ENCODE measurements at regions not wholly inside any gene's neighbourhood (a gene's known extent, or its start where the extent isn't known, plus 50 kb on each side); places are given as distances from the start of the nearest gene placed in this dataset.

DNA sequence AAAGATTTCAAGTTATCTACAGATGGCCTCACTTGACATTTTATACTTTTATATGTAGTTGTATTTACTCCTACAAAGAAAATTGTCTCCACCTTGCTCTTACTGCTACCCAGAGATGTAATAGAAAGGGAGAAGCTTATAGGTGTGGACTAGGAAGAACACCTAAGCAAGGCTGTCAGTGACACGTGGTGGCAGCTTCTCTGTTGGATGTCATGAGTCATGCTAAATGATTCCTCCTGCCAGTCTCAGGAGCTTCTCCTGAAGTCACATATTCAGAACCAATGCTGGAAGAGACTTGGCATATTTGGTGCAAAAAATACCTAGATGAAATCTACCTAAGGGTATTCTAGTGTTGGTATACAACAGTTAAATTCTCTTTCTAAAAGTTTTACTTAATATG lies 184.7 kb downstream of the LRRC3B start:
- no peak overlapping the region for H3K9ac ChIP-seq (ENCODE audit: low read length)
- H3K4me1 ChIP-seq (ENCODE audit: control insufficient read depth, insufficient read depth, low read depth, low read length): no peaks in the 10 kb centered on the region
- no peak overlapping the region for H3K4me3 ChIP-seq (ENCODE audit: insufficient read depth in 1 of 2, low read depth in 1 of 2, low read length in 2 of 2)
- no peak overlapping the region for H3K14ac ChIP-seq (ENCODE audit: low read length in 2 of 2)
- no peak overlapping the region for H3K23ac ChIP-seq (ENCODE audit: low read length in 2 of 2)
- H2BK12ac ChIP-seq (ENCODE audit: low read length in 2 of 2): no peak overlapping the region
- H4K8ac ChIP-seq (ENCODE audit: low read length): no peak overlapping the region
- no peak overlapping the region for H2BK15ac ChIP-seq (ENCODE audit: low read depth, poor library complexity, severe bottlenecking)
- H3K27ac ChIP-seq (ENCODE audit: low read length, poor library complexity, severe bottlenecking): no peak overlapping the region
- H3K4me2 ChIP-seq (ENCODE audit: low read length, poor library complexity, severe bottlenecking): no peak overlapping the region
- H3K79me1 ChIP-seq (replicated peaks; ENCODE audit: low read length, poor library complexity, severe bottlenecking): no peaks in the 10 kb centered on the region
- no peak overlapping the region for H2AFZ ChIP-seq (ENCODE audit: low read depth, low read length)
- DNase-seq: no peak
- H3K36me3 ChIP-seq (ENCODE audit: control insufficient read depth in 1 of 2, insufficient read depth in 2 of 2, low read depth in 1 of 2, low read length in 2 of 2): no peaks in the 10 kb centered on the region
- 44% methylated on average over 1 of the region's 1 CpG for WGBS
- H2BK120ac ChIP-seq (ENCODE audit: low read depth, low read length): no peak overlapping the region
- H3K27me3 ChIP-seq (ENCODE audit: control insufficient read depth in 1 of 2, insufficient read depth in 1 of 2, low read length in 2 of 2): no peaks in the 10 kb centered on the region
- H3K18ac ChIP-seq (ENCODE audit: low read depth in 1 of 2, low read length in 2 of 2): no peak overlapping the region
- no peak overlapping the region for H4K91ac ChIP-seq (ENCODE audit: low read length)
- no peak overlapping the region for H2AK5ac ChIP-seq (ENCODE audit: low read length, severe bottlenecking)
- H2BK5ac ChIP-seq (ENCODE audit: low read depth, low read length, poor library complexity, severe bottlenecking): no peak overlapping the region
- H3K4ac ChIP-seq (ENCODE audit: low read depth in 1 of 2, low read length in 2 of 2): no peak overlapping the region
- peaks cover 13% of the 10 kb centered on the region for H3K9me3 ChIP-seq (ENCODE audit: control insufficient read depth, low read length)

DNA sequence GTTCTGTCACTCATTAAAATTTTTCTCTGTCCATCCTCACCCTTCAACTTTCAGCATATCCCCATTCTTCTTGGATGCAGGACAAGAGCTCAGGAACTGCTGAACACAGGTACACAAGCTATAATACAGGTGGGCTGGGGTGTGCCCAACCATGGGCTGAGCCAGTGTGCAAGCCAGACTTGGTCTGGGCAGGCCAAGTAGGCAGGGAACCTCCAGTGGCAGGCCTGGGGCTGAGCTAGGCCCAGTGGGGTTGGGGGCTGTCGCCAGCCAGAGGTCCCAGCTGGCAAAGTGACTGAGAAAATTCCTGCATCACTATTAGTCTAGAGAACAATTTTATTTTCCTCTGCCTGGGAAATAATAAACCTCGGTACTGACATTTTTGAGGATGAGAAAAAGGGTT lies 202.9 kb downstream of the LRRC3B start:
- H3K4me2 ChIP-seq (ENCODE audit: low read length, poor library complexity, severe bottlenecking): no peak overlapping the region
- no peaks in the 10 kb centered on the region for H3K27me3 ChIP-seq (ENCODE audit: control insufficient read depth in 1 of 2, insufficient read depth in 1 of 2, low read length in 2 of 2)
- H2BK12ac ChIP-seq (ENCODE audit: low read length in 2 of 2): no peak overlapping the region
- H3K9ac ChIP-seq (ENCODE audit: low read length): no peak overlapping the region
- H2AK5ac ChIP-seq (ENCODE audit: low read length, severe bottlenecking): no peak overlapping the region
- no peaks in the 10 kb centered on the region for H3K79me1 ChIP-seq (replicated peaks; ENCODE audit: low read length, poor library complexity, severe bottlenecking)
- no peaks in the 10 kb centered on the region for H3K36me3 ChIP-seq (ENCODE audit: control insufficient read depth in 1 of 2, insufficient read depth in 2 of 2, low read depth in 1 of 2, low read length in 2 of 2)
- no peak for DNase-seq
- H3K4me1 ChIP-seq (ENCODE audit: control insufficient read depth, insufficient read depth, low read depth, low read length): no peaks in the 10 kb centered on the region
- no CpG with 5 or more reads among the region's 2 CpGs for WGBS
- H4K91ac ChIP-seq (ENCODE audit: low read length): no peak overlapping the region
- H3K18ac ChIP-seq (ENCODE audit: low read depth in 1 of 2, low read length in 2 of 2): no peak overlapping the region
- no peak overlapping the region for H3K23ac ChIP-seq (ENCODE audit: low read length in 2 of 2)
- H2AFZ ChIP-seq (ENCODE audit: low read depth, low read length): no peak overlapping the region
- H2BK5ac ChIP-seq (ENCODE audit: low read depth, low read length, poor library complexity, severe bottlenecking): no peak overlapping the region
- H3K4me3 ChIP-seq (ENCODE audit: insufficient read depth in 1 of 2, low read depth in 1 of 2, low read length in 2 of 2): no peak overlapping the region
- H3K4ac ChIP-seq (ENCODE audit: low read depth in 1 of 2, low read length in 2 of 2): no peak overlapping the region
- no peak overlapping the region for H4K8ac ChIP-seq (ENCODE audit: low read length)
- peaks cover 81% of the 10 kb centered on the region for H3K9me3 ChIP-seq (ENCODE audit: control insufficient read depth, low read length)
- H3K14ac ChIP-seq (ENCODE audit: low read length in 2 of 2): no peak overlapping the region
- H3K27ac ChIP-seq (ENCODE audit: low read length, poor library complexity, severe bottlenecking): no peak overlapping the region
- H2BK15ac ChIP-seq (ENCODE audit: low read depth, poor library complexity, severe bottlenecking): no peak overlapping the region
- H2BK120ac ChIP-seq (ENCODE audit: low read depth, low read length): no peak overlapping the region

DNA sequence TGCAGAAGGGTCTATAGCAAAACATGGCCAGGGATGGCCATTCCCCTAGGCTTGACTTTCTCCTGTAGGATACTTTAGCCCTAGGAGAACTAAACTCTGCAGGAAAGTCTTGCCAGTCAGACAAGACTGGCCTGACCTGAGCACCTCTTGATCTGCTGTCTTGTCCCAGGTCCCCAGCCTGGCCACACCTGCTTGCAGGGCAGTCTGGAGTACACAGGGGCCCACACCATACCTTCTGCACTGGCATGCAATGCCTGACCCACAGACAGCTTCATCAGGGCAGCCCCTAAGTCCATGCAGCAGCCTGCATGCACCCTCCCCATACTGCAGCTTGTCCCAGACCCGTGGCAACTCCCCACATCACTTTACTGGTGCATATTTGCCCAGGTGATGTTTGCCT lies 204.6 kb downstream of the LRRC3B start:
- no peak overlapping the region for H2BK12ac ChIP-seq (ENCODE audit: low read length in 2 of 2)
- WGBS: 10% methylated on average over 1 of the region's 1 CpG

DNA sequence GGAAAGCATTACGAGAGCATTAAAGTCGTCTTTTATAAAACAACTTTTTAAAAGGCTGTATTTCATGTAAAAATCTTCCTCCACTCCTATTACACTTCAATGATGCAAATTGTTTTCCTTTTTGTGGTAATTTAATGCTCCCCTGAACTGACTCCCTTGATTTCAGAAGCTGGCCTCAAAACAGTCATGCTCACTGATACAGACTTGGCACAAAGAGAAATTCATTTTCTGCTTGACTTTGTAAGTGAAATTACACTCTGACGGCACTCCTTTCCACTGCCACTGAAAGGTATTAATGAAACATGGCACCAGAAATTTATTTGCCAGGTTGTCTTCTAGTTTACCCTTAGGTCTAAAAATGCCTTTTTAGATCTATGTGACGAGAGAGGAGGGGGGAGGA lies 215.5 kb downstream of the LRRC3B start:
- Histone ChIP-seq H4K8ac (ENCODE audit: low read length) (no peak overlapping the region), H3K18ac (ENCODE audit: low read depth in 1 of 2, low read length in 2 of 2) (no peak overlapping the region), H3K14ac (ENCODE audit: low read length in 2 of 2) (no peak overlapping the region), H3K27ac (ENCODE audit: low read length, poor library complexity, severe bottlenecking) (no peak overlapping the region), H4K91ac (ENCODE audit: low read length) (no peak overlapping the region), H3K36me3 (ENCODE audit: control insufficient read depth in 1 of 2, insufficient read depth in 2 of 2, low read depth in 1 of 2, low read length in 2 of 2) (no peaks in the 10 kb centered on the region), H3K27me3 (ENCODE audit: control insufficient read depth in 1 of 2, insufficient read depth in 1 of 2, low read length in 2 of 2) (no peaks in the 10 kb centered on the region), H3K4me2 (ENCODE audit: low read length, poor library complexity, severe bottlenecking) (no peak overlapping the region), H3K4ac (ENCODE audit: low read depth in 1 of 2, low read length in 2 of 2) (no peak overlapping the region), H2BK15ac (ENCODE audit: low read depth, poor library complexity, severe bottlenecking) (no peak overlapping the region), H2AK5ac (ENCODE audit: low read length, severe bottlenecking) (no peak overlapping the region), H3K4me1 (ENCODE audit: control insufficient read depth, insufficient read depth, low read depth, low read length) (no peaks in the 10 kb centered on the region), H3K9me3 (ENCODE audit: control insufficient read depth, low read length) (peaks cover 11% of the 10 kb centered on the region), H2BK120ac (ENCODE audit: low read depth, low read length) (no peak overlapping the region), H3K9ac (ENCODE audit: low read length) (no peak overlapping the region), H2BK12ac (ENCODE audit: low read length in 2 of 2) (no peak overlapping the region), H2BK5ac (ENCODE audit: low read depth, low read length, poor library complexity, severe bottlenecking) (no peak overlapping the region), H3K79me1 (replicated peaks; ENCODE audit: low read length, poor library complexity, severe bottlenecking) (no peaks in the 10 kb centered on the region), H2AFZ (ENCODE audit: low read depth, low read length) (no peak overlapping the region), H3K4me3 (ENCODE audit: insufficient read depth in 1 of 2, low read depth in 1 of 2, low read length in 2 of 2) (no peak overlapping the region), H3K23ac (ENCODE audit: low read length in 2 of 2) (no peak overlapping the region)
- 75% methylated on average over 3 of the region's 4 CpGs for WGBS
- DNase-seq: no peak

More for the DNA sequence above, 204.6 kb downstream of the LRRC3B start:
- no peaks in the 10 kb centered on the region for H3K36me3 ChIP-seq (ENCODE audit: control insufficient read depth in 1 of 2, insufficient read depth in 2 of 2, low read depth in 1 of 2, low read length in 2 of 2)
- H2AFZ ChIP-seq (ENCODE audit: low read depth, low read length): no peak overlapping the region
- no peak overlapping the region for H4K8ac ChIP-seq (ENCODE audit: low read length)
- H3K27ac ChIP-seq (ENCODE audit: low read length, poor library complexity, severe bottlenecking): no peak overlapping the region
- no peak overlapping the region for H3K4me2 ChIP-seq (ENCODE audit: low read length, poor library complexity, severe bottlenecking)
- H2BK120ac ChIP-seq (ENCODE audit: low read depth, low read length): no peak overlapping the region
- no peak overlapping the region for H3K18ac ChIP-seq (ENCODE audit: low read depth in 1 of 2, low read length in 2 of 2)
- peaks cover 69% of the 10 kb centered on the region for H3K9me3 ChIP-seq (ENCODE audit: control insufficient read depth, low read length)
- no peaks in the 10 kb centered on the region for H3K27me3 ChIP-seq (ENCODE audit: control insufficient read depth in 1 of 2, insufficient read depth in 1 of 2, low read length in 2 of 2)
- H3K4me1 ChIP-seq (ENCODE audit: control insufficient read depth, insufficient read depth, low read depth, low read length): no peaks in the 10 kb centered on the region
- no peak overlapping the region for H2BK5ac ChIP-seq (ENCODE audit: low read depth, low read length, poor library complexity, severe bottlenecking)
- DNase-seq: no peak
- no peaks in the 10 kb centered on the region for H3K79me1 ChIP-seq (replicated peaks; ENCODE audit: low read length, poor library complexity, severe bottlenecking)
- H3K14ac ChIP-seq (ENCODE audit: low read length in 2 of 2): no peak overlapping the region
- H4K91ac ChIP-seq (ENCODE audit: low read length): no peak overlapping the region
- H3K9ac ChIP-seq (ENCODE audit: low read length): no peak overlapping the region
- no peak overlapping the region for H3K4ac ChIP-seq (ENCODE audit: low read depth in 1 of 2, low read length in 2 of 2)
- no peak overlapping the region for H2AK5ac ChIP-seq (ENCODE audit: low read length, severe bottlenecking)
- H3K4me3 ChIP-seq (ENCODE audit: insufficient read depth in 1 of 2, low read depth in 1 of 2, low read length in 2 of 2): no peak overlapping the region
- H3K23ac ChIP-seq (ENCODE audit: low read length in 2 of 2): no peak overlapping the region
- no peak overlapping the region for H2BK15ac ChIP-seq (ENCODE audit: low read depth, poor library complexity, severe bottlenecking)
